HepG2 (cell line): ENCODE measurements at regions not wholly inside any gene's neighbourhood (a gene's known extent, or its start where the extent isn't known, plus 50 kb on each side); places are given as distances from the start of the nearest gene placed in this dataset.

Source experiments
- ATAC-seq: fragments of 200-7000 bp; cut with Tn5 transposase; 3 replicates; pipeline ENCODE4 v1.9.1; 2020; ENCODE audit warnings: mild to moderate bottlenecking, moderate library complexity
- BruUV-seq: library from RNA; stranded (reverse); fragments of 400-500 nt; replicated peaks from 2 replicates; lab custom pipeline; 2021; lab: Mats Ljungman, UMichigan
- CTCF ChIA-PET: fragments of 300-600 bp; formaldehyde crosslinking; extraction: SDS; loops from one replicate; lab custom pipeline; 2021; ENCODE audit warnings: low total read pairs, inconsistent platforms, low intra/inter-chr PET ratio; lab: Yijun Ruan, JAX
- POLR2A ChIA-PET: fragments of 350-600 bp; sonication (Branson Sonifier 250); formaldehyde crosslinking; loops from one replicate; lab custom pipeline; 2020; ENCODE audit warnings: antibody characterized with exemption, inconsistent platforms; lab: Yijun Ruan, JAX
- DNase-seq: peaks from one replicate; pipeline ENCODE4 v3.0.0-alpha.2; 2015; ENCODE audit warnings: low spot score
- FAIRE-seq: peaks from 3 replicates; lab custom pipeline; 2011; peaks lifted over from hg19 to GRCh38; lab: Jason Lieb, UNC
- H2AFZ ChIP-seq: one replicate; pipeline ENCODE4 v1.6.1; 2011; ENCODE audit warnings: low read length, inconsistent platforms
- H3K27ac ChIP-seq: fragments of 300-600 bp; 3 replicates; pipeline ENCODE4 v1.8.0; 2011; ENCODE audit warnings: mixed run types, mild to moderate bottlenecking, mixed read lengths, low read length, inconsistent platforms; ENCODE audit not compliant: insufficient read depth; ENCODE audit errors: extremely low read length
- H3K27me3 ChIP-seq, 2 experiments: fragments of 200-600 bp in 1 of 2; 2 replicates in 1 of 2; 3 replicates in 1 of 2; pipeline versions ENCODE4 v1.6.0 to v1.8.0; 2011; ENCODE audit warnings: low read length in 2 of 2, mild to moderate bottlenecking in 2 of 2, moderate library complexity in 2 of 2, inconsistent platforms in 1 of 2; ENCODE audit not compliant: insufficient read depth in 2 of 2, control insufficient read depth in 1 of 2
- H3K36me3 ChIP-seq, 2 experiments: fragments of 200-600 bp in 1 of 2; replicated peaks in 1 of 2; 2 replicates in 1 of 2; 3 replicates in 1 of 2; pipeline versions ENCODE4 v1.5.1 to v1.8.0; 2011; ENCODE audit warnings: low read length in 2 of 2, inconsistent platforms in 1 of 2; ENCODE audit not compliant: insufficient read depth in 2 of 2, control insufficient read depth in 1 of 2
- H3K4me1 ChIP-seq: 2 replicates; pipeline ENCODE4 v1.5.1; 2012; ENCODE audit warnings: low read length, inconsistent platforms; ENCODE audit not compliant: insufficient read depth
- H3K4me2 ChIP-seq: 2 replicates; pipeline ENCODE4 v1.6.0; 2011; ENCODE audit warnings: low read depth, low read length, inconsistent platforms
- H3K4me3 ChIP-seq, 3 experiments: fragments of 200-600 bp in 1 of 3; sonication (generic), shearing (Covaris generic) in 1 of 3; replicated peaks in 1 of 3; 2 replicates each; pipeline ENCODE4 v1.5.1; 2011 to 2016; ENCODE audit warnings: low read length in 3 of 3, inconsistent platforms in 2 of 3, low read depth in 2 of 3, mild to moderate bottlenecking in 2 of 3, control low read depth in 1 of 3, mixed read lengths in 1 of 3; ENCODE audit not compliant: insufficient read depth in 1 of 3
- H3K79me2 ChIP-seq: one replicate; pipeline ENCODE4 v1.6.1; 2011; ENCODE audit warnings: low read length, inconsistent platforms; ENCODE audit not compliant: insufficient read depth
- H3K9ac ChIP-seq: 2 replicates; pipeline ENCODE4 v1.6.0; 2011; ENCODE audit warnings: mild to moderate bottlenecking, low read depth, low read length, inconsistent platforms; ENCODE audit not compliant: insufficient read depth
- H3K9me3 ChIP-seq: 2 replicates; pipeline ENCODE4 v1.5.1; 2012; ENCODE audit warnings: mild to moderate bottlenecking, low read length
- H4K20me1 ChIP-seq: 2 replicates; pipeline ENCODE4 v1.6.0; 2011; ENCODE audit warnings: inconsistent platforms, mild to moderate bottlenecking, low read length, moderate library complexity; ENCODE audit not compliant: insufficient read depth
- CAMTA2 ChIP-seq: sonication (generic); formaldehyde crosslinking; IDR thresholded peaks from 2 replicates; pipeline ENCODE4 v1.4.0; 2020; ENCODE audit warnings: mild to moderate bottlenecking, missing genetic modification reagents, borderline replicate concordance
- FOXC1 ChIP-seq: sonication (generic); formaldehyde crosslinking; IDR thresholded peaks from 2 replicates; pipeline ENCODE4 v1.8.0; 2022; ENCODE audit warnings: mild to moderate bottlenecking, missing genetic modification reagents, borderline replicate concordance
- MIER3 ChIP-seq: IDR thresholded peaks from 2 replicates; pipeline ENCODE4 v1.6.1; 2016; ENCODE audit warnings: missing compliant biosample characterization, borderline replicate concordance
- SNAPC2 ChIP-seq: sonication (generic); formaldehyde crosslinking; IDR thresholded peaks from 2 replicates; pipeline ENCODE4 v1.8.1; 2022; ENCODE audit warnings: mild to moderate bottlenecking, missing genetic modification reagents
- ZBTB1 ChIP-seq: sonication (generic); formaldehyde crosslinking; IDR thresholded peaks from 2 replicates; pipeline ENCODE4 v1.4.0; 2020; ENCODE audit warnings: missing genetic modification reagents, borderline replicate concordance
- ZNF629 ChIP-seq: sonication (generic); formaldehyde crosslinking; conservative IDR thresholded peaks from 2 replicates; pipeline ENCODE4 v1.5.0; 2020; ENCODE audit warnings: missing genetic modification reagents
- WGBS: methylation state at CpG from one replicate; pipeline ENCODE4 v1.1.6; 2017; ENCODE audit warnings: low lambda C conversion rate; 5-methylcytosine and 5-hydroxymethylcytosine counted together
- in situ Hi-C: cut with HindIII; loops from 2 replicates; pipeline ENCODE4 v1.10.0; 2017; ENCODE audit warnings: low pct_unique_long_range_greater_than_20kb; ENCODE audit not compliant: extremely low pct_ligation_motif_present
- intact Hi-C: fragments of 100-400 bp; cut with micrococcal nuclease; formaldehyde crosslinking; loops from one replicate; pipeline ENCODE4 v1.10.0; 2022; ENCODE audit not compliant: unreplicated experiment
- TF ChIP-seq, protein P1 (sequence below), 2 experiments: fragments of 450-650 bp in 1 of 2; sonication (generic) in 1 of 2; formaldehyde crosslinking in 1 of 2; IDR thresholded peaks; 2 replicates each; pipeline versions ENCODE4 v1.6.1 to v1.8.0; 2016 to 2022; ENCODE audit warnings: antibody characterized with exemption in 1 of 2, mild to moderate bottlenecking in 1 of 2, missing genetic modification reagents in 1 of 2

- Histone ChIP-seq H3K36me3 (no peaks in the 10 kb centered on the region), H3K4me1 (no peaks in the 10 kb centered on the region), H4K20me1 (no peaks in the 10 kb centered on the region), H3K4me3 (no peak overlapping the region), H3K79me2 (no peaks in the 10 kb centered on the region), H3K9me3 (no peaks in the 10 kb centered on the region), H3K4me2 (no peak overlapping the region), H2AFZ (no peak overlapping the region), H3K27me3 (no peaks in the 10 kb centered on the region), H3K27ac (no peak overlapping the region), H3K9ac (no peak overlapping the region)
- WGBS = 76% methylated on average over 2 of the region's 2 CpGs
- DNase-seq (no peak), FAIRE-seq (no peak), ATAC-seq (no peak)
- in situ Hi-C loops = loop anchor here (5.0 kb wide), 1 partner anchor 220 kb away; no protein-coding TSS in a partner anchor
- ChIA-PET CTCF (interaction anchor here (1.2 to 4.3 kb wide), 3 partner anchors 94 to 1067 kb away, joined by 3 to 71 read pairs (median 8); no protein-coding TSS in a partner anchor), POLR2A (no interaction called here)
- no peak for TF ChIP-seq SNAPC2 (CRISPR knock-in tag)
- TF ChIP-seq ZNF629 (CRISPR knock-in tag) = peak; percentile 91
- no TSS peak for BruUV-seq
- intact Hi-C loops = loop anchor here (5.0 kb wide), 2 partner anchors 65 to 1065 kb away; partner anchors contain the start of gene TANC1
Measured at GRCh38 chr2:158902005-158902398, 66.4 kb upstream of the TANC1 start.

- ATAC-seq = no peak
- H2AFZ ChIP-seq = no peak overlapping the region
- no peak overlapping the region for H3K27ac ChIP-seq
- no peaks in the 10 kb centered on the region for H4K20me1 ChIP-seq
- no peaks in the 10 kb centered on the region for H3K36me3 ChIP-seq
- no peak overlapping the region for H3K4me2 ChIP-seq
- no peaks in the 10 kb centered on the region for H3K79me2 ChIP-seq
- no peak overlapping the region for H3K9ac ChIP-seq
- no peak for FAIRE-seq
- H3K27me3 ChIP-seq = no peaks in the 10 kb centered on the region
- ChIA-PET POLR2A (no interaction called here), CTCF (interaction anchor here (4.3 kb wide), 1 partner anchor 214 kb away, joined by 71 read pairs; no protein-coding TSS in a partner anchor)
- no peak overlapping the region for H3K4me3 ChIP-seq
- DNase-seq = no peak
- 40% methylated on average over 2 of the region's 2 CpGs for WGBS
- no peaks in the 10 kb centered on the region for H3K4me1 ChIP-seq
- intact Hi-C loops (loop anchor here (5.0 kb wide), 2 partner anchors 63 to 1063 kb away; partner anchors contain the start of gene TANC1), in situ Hi-C loops (loop anchor here (5.0 kb wide), 1 partner anchor 218 kb away; no protein-coding TSS in a partner anchor)
- no TSS peak for BruUV-seq
- H3K9me3 ChIP-seq = no peaks in the 10 kb centered on the region
- TF ChIP-seq CAMTA2 (CRISPR knock-in tag) (no peak), FOXC1 (CRISPR knock-in tag) (no peak), ZBTB1 (no peak), MIER3 (no peak)
- TF ChIP-seq, protein P1, sequence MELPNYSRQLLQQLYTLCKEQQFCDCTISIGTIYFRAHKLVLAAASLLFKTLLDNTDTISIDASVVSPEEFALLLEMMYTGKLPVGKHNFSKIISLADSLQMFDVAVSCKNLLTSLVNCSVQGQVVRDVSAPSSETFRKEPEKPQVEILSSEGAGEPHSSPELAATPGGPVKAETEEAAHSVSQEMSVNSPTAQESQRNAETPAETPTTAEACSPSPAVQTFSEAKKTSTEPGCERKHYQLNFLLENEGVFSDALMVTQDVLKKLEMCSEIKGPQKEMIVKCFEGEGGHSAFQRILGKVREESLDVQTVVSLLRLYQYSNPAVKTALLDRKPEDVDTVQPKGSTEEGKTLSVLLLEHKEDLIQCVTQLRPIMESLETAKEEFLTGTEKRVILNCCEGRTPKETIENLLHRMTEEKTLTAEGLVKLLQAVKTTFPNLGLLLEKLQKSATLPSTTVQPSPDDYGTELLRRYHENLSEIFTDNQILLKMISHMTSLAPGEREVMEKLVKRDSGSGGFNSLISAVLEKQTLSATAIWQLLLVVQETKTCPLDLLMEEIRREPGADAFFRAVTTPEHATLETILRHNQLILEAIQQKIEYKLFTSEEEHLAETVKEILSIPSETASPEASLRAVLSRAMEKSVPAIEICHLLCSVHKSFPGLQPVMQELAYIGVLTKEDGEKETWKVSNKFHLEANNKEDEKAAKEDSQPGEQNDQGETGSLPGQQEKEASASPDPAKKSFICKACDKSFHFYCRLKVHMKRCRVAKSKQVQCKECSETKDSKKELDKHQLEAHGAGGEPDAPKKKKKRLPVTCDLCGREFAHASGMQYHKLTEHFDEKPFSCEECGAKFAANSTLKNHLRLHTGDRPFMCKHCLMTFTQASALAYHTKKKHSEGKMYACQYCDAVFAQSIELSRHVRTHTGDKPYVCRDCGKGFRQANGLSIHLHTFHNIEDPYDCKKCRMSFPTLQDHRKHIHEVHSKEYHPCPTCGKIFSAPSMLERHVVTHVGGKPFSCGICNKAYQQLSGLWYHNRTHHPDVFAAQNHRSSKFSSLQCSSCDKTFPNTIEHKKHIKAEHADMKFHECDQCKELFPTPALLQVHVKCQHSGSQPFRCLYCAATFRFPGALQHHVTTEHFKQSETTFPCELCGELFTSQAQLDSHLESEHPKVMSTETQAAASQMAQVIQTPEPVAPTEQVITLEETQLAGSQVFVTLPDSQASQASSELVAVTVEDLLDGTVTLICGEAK (IDR thresholded peaks at IDR 0.05) = no peak
- TF ChIP-seq, protein P1 (CRISPR knock-in tag; IDR thresholded peaks at IDR 0.05) = no peak
Measured at GRCh38 chr2:158903711-158904405, 64.6 kb upstream of the TANC1 start.
